IMR-90 (cell line): ENCODE measurements at regions not wholly inside any gene's neighbourhood (a gene's known extent, or its start where the extent isn't known, plus 50 kb on each side); places are given as distances from the start of the nearest gene placed in this dataset.

Experiments used
- BHLHE40 ChIP-seq: fragments of 150-350 bp; IDR thresholded peaks from 2 replicates; pipeline ENCODE4 v1.6.1; 2016; ENCODE audit warnings: mild to moderate bottlenecking, low read depth, low read length
- CEBPB ChIP-seq: IDR thresholded peaks from 2 replicates; pipeline ENCODE4 v1.6.1; 2012; ENCODE audit warnings: low read depth, low read length, improper control_type of control experiment
- CHD1 ChIP-seq: IDR thresholded peaks from 2 replicates; pipeline ENCODE4 v1.6.1; 2012; ENCODE audit warnings: low read depth, low read length, improper control_type of control experiment
- FOS ChIP-seq: fragments of 150-350 bp; IDR thresholded peaks from 2 replicates; pipeline ENCODE4 v1.6.1; 2016; ENCODE audit warnings: low read depth, low read length
- MAFK ChIP-seq: IDR thresholded peaks from 2 replicates; pipeline ENCODE4 v1.6.1; 2012; ENCODE audit warnings: low read depth, low read length, improper control_type of control experiment
- MXI1 ChIP-seq: IDR thresholded peaks from 2 replicates; pipeline ENCODE4 v1.6.1; 2012; ENCODE audit warnings: low read depth, mild to moderate bottlenecking, low read length, moderate library complexity, borderline replicate concordance
- POLR2A ChIP-seq: IDR thresholded peaks from 2 replicates; pipeline ENCODE4 v1.6.1; 2012; ENCODE audit warnings: mild to moderate bottlenecking, low read depth, low read length
- RAD21 ChIP-seq: IDR thresholded peaks from 2 replicates; pipeline ENCODE4 v1.6.1; 2012; ENCODE audit warnings: low read length, improper control_type of control experiment
- RCOR1 ChIP-seq: IDR thresholded peaks from 2 replicates; pipeline ENCODE4 v1.6.1; 2012; ENCODE audit warnings: mild to moderate bottlenecking, low read length, improper control_type of control experiment; ENCODE audit not compliant: insufficient replicate concordance
- RFX5 ChIP-seq: IDR thresholded peaks from 2 replicates; pipeline ENCODE4 v1.8.0; 2012; ENCODE audit warnings: low read depth, mild to moderate bottlenecking, low read length, moderate library complexity
- SMC3 ChIP-seq: fragments of 150-350 bp; IDR thresholded peaks from 2 replicates; pipeline ENCODE4 v1.6.1; 2016; ENCODE audit warnings: low read depth, mild to moderate bottlenecking, antibody characterized with exemption, low read length, moderate library complexity
- TF ChIP-seq, protein P1 (sequence below): conservative IDR thresholded peaks from 2 replicates; pipeline ENCODE4 v1.5.1; 2012; ENCODE audit warnings: mild to moderate bottlenecking, low read depth, low read length, improper control_type of control experiment
- TF ChIP-seq, protein P2 (sequence below): fragments of 150-350 bp; IDR thresholded peaks from 2 replicates; pipeline ENCODE4 v1.6.1; 2016; ENCODE audit warnings: low read depth, mild to moderate bottlenecking, low read length, moderate library complexity, borderline replicate concordance
- TF ChIP-seq, protein P3 (sequence below): fragments of 150-350 bp; IDR thresholded peaks from 2 replicates; pipeline ENCODE4 v1.6.1; 2017; ENCODE audit warnings: mild to moderate bottlenecking, antibody characterized with exemption, low read length, low read depth

DNA sequence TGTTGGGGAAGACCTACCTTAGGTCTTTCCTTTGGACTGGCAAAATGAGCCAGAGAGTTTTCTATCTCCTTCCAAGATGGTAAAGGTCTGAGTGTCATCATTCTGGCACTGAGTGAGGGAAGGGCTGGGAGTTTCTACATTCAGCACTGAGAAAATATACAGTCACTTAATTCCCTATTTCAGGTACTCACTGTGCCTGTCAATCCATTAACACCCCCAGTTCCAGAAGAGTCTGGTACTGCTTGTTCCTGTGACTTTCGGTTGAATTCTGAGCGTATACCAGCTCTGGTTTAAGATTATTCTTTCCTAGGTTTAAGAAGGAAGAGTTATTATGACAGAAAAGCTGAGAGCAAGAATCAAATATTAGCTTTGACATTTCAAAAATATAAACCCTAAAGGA lies 68.4 kb downstream of the MTX3 start:
- TF ChIP-seq, protein P1, sequence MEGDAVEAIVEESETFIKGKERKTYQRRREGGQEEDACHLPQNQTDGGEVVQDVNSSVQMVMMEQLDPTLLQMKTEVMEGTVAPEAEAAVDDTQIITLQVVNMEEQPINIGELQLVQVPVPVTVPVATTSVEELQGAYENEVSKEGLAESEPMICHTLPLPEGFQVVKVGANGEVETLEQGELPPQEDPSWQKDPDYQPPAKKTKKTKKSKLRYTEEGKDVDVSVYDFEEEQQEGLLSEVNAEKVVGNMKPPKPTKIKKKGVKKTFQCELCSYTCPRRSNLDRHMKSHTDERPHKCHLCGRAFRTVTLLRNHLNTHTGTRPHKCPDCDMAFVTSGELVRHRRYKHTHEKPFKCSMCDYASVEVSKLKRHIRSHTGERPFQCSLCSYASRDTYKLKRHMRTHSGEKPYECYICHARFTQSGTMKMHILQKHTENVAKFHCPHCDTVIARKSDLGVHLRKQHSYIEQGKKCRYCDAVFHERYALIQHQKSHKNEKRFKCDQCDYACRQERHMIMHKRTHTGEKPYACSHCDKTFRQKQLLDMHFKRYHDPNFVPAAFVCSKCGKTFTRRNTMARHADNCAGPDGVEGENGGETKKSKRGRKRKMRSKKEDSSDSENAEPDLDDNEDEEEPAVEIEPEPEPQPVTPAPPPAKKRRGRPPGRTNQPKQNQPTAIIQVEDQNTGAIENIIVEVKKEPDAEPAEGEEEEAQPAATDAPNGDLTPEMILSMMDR: no peak
- TF ChIP-seq RFX5 (no peak), POLR2A (no peak), BHLHE40 (no peak), MXI1 (no peak), RAD21 (no peak), RCOR1 (no peak), FOS (no peak), CHD1 (no peak), MAFK (no peak), SMC3 (no peak), CEBPB (no peak)
- TF ChIP-seq, protein P2, sequence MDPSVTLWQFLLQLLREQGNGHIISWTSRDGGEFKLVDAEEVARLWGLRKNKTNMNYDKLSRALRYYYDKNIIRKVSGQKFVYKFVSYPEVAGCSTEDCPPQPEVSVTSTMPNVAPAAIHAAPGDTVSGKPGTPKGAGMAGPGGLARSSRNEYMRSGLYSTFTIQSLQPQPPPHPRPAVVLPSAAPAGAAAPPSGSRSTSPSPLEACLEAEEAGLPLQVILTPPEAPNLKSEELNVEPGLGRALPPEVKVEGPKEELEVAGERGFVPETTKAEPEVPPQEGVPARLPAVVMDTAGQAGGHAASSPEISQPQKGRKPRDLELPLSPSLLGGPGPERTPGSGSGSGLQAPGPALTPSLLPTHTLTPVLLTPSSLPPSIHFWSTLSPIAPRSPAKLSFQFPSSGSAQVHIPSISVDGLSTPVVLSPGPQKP: no peak
- TF ChIP-seq, protein P3, sequence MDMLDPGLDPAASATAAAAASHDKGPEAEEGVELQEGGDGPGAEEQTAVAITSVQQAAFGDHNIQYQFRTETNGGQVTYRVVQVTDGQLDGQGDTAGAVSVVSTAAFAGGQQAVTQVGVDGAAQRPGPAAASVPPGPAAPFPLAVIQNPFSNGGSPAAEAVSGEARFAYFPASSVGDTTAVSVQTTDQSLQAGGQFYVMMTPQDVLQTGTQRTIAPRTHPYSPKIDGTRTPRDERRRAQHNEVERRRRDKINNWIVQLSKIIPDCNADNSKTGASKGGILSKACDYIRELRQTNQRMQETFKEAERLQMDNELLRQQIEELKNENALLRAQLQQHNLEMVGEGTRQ: no peak
